ENCODE measurements at regions not wholly inside any gene's neighbourhood (a gene's known extent, or its start where the extent isn't known, plus 50 kb on each side); places are given as distances from the start of the nearest gene placed in this dataset.

GRCh38 chr2:42108852-42109251 lies 60.3 kb upstream of the EML4 start:
- in situ Hi-C loops (cut with MboI), result no loop called here
- DNase-seq, result no peak
- 93 to 94% methylated on average over 4 of the region's 4 CpGs for WGBS, 2 experiments (ENCODE audit: low coverage in 1 of 2, low lambda C conversion rate in 2 of 2, missing lambda C conversion rate in 2 of 2)

GRCh38 chr2:42109959-42110640 lies 59.1 kb upstream of the EML4 start:
- no peak overlapping the region for H3K4me2 ChIP-seq (ENCODE audit: unreplicated experiment)
- H3K9ac ChIP-seq, result no peak overlapping the region; the same call in 1 of the 2 replicates
- H4K20me1 ChIP-seq (ENCODE audit: insufficient read depth), result no peaks in the 10 kb centered on the region
- no peaks in the 10 kb centered on the region for H3K9me2 ChIP-seq (ENCODE audit: insufficient read depth)
- no peak overlapping the region for H3K27ac ChIP-seq
- no peak overlapping the region for H2AFZ ChIP-seq
- H3K4me3 ChIP-seq, result no peak overlapping the region
- H3K4me1 ChIP-seq (ENCODE audit: insufficient read depth), result peaks cover 5% of the 10 kb centered on the region; the same call in 1 of the 2 replicates
- H3F3A ChIP-seq (ENCODE audit: insufficient read depth), result no peaks in the 10 kb centered on the region
- TF ChIP-seq EZH2 (IDR thresholded peaks at IDR 0.05; ENCODE audit: insufficient read depth, poor library complexity, severe bottlenecking) (no peak), EZH2phosphoT487 (IDR thresholded peaks at IDR 0.05; ENCODE audit: insufficient read depth, low read depth) (no peak)
- no peaks in the 10 kb centered on the region for H3K27me3 ChIP-seq (replicated peaks; ENCODE audit: insufficient read depth)
- in situ Hi-C loops (cut with MboI), result no loop called here
- 92 to 96% methylated on average over 7 of the region's 7 CpGs for WGBS, 2 experiments (ENCODE audit: low coverage in 1 of 2, low lambda C conversion rate in 2 of 2, missing lambda C conversion rate in 2 of 2)
- no peaks in the 10 kb centered on the region for H3K9me3 ChIP-seq (ENCODE audit: low read depth)
- H3K36me3 ChIP-seq (ENCODE audit: low read depth), result no peaks in the 10 kb centered on the region
- no peak for DNase-seq
- no peaks in the 10 kb centered on the region for H3K79me2 ChIP-seq (ENCODE audit: insufficient read depth)

More at GRCh38 chr2:42108852-42109251, 60.3 kb upstream of the EML4 start:
- Histone ChIP-seq H3F3A (ENCODE audit: insufficient read depth) (no peaks in the 10 kb centered on the region), H2AFZ (no peak overlapping the region), H3K4me3 (no peak overlapping the region), H3K9ac (no peak overlapping the region), H3K27ac (no peak overlapping the region), H3K4me2 (ENCODE audit: unreplicated experiment) (no peak overlapping the region), H3K9me2 (ENCODE audit: insufficient read depth) (no peaks in the 10 kb centered on the region), H3K4me1 (ENCODE audit: insufficient read depth) (peaks cover 5% of the 10 kb centered on the region; the same call in 1 of the 2 replicates), H4K20me1 (ENCODE audit: insufficient read depth) (no peaks in the 10 kb centered on the region), H3K9me3 (ENCODE audit: low read depth) (no peaks in the 10 kb centered on the region), H3K79me2 (ENCODE audit: insufficient read depth) (no peaks in the 10 kb centered on the region), H3K27me3 (replicated peaks; ENCODE audit: insufficient read depth) (no peaks in the 10 kb centered on the region), H3K36me3 (ENCODE audit: low read depth) (no peaks in the 10 kb centered on the region)
- TF ChIP-seq EZH2phosphoT487 (IDR thresholded peaks at IDR 0.05; ENCODE audit: insufficient read depth, low read depth), result no peak
- no peak for TF ChIP-seq EZH2 (IDR thresholded peaks at IDR 0.05; ENCODE audit: insufficient read depth, poor library complexity, severe bottlenecking)

GRCh38 chr2:42110641-42111322 lies 58.4 kb upstream of the EML4 start:
- in situ Hi-C loops (cut with MboI), result no loop called here
- Histone ChIP-seq H3K4me3 (no peak overlapping the region), H3K4me1 (ENCODE audit: insufficient read depth) (peaks cover 5% of the 10 kb centered on the region; the same call in 1 of the 2 replicates), H3K9me3 (ENCODE audit: low read depth) (no peaks in the 10 kb centered on the region), H3K79me2 (ENCODE audit: insufficient read depth) (no peaks in the 10 kb centered on the region), H3K27ac (no peak overlapping the region), H3K9ac (no peak overlapping the region; the same call in 1 of the 2 replicates), H4K20me1 (ENCODE audit: insufficient read depth) (no peaks in the 10 kb centered on the region), H3K4me2 (ENCODE audit: unreplicated experiment) (no peak overlapping the region), H3K27me3 (replicated peaks; ENCODE audit: insufficient read depth) (no peaks in the 10 kb centered on the region), H2AFZ (no peak overlapping the region), H3K9me2 (ENCODE audit: insufficient read depth) (no peaks in the 10 kb centered on the region), H3F3A (ENCODE audit: insufficient read depth) (no peaks in the 10 kb centered on the region), H3K36me3 (ENCODE audit: low read depth) (no peaks in the 10 kb centered on the region)
- no peak for TF ChIP-seq EZH2 (IDR thresholded peaks at IDR 0.05; ENCODE audit: insufficient read depth, poor library complexity, severe bottlenecking)
- TF ChIP-seq EZH2phosphoT487 (IDR thresholded peaks at IDR 0.05; ENCODE audit: insufficient read depth, low read depth), result no peak
- DNase-seq, result peak; percentile 73
- 69% methylated on average over 12 of the region's 12 CpGs for WGBS, 2 experiments (ENCODE audit: low coverage in 1 of 2, low lambda C conversion rate in 2 of 2, missing lambda C conversion rate in 2 of 2)

- H3K36me3 ChIP-seq (ENCODE audit: low read depth), result no peaks in the 10 kb centered on the region
- WGBS, 2 experiments (ENCODE audit: low coverage in 1 of 2, low lambda C conversion rate in 2 of 2, missing lambda C conversion rate in 2 of 2), result 87 to 92% methylated on average over 3 of the region's 3 CpGs
These were observed 56.7 kb upstream of the EML4 start for GRCh38 chr2:42112418-42112817.

More at GRCh38 chr2:42112418-42112817, 56.7 kb upstream of the EML4 start:
- no peaks in the 10 kb centered on the region for H3K79me2 ChIP-seq (ENCODE audit: insufficient read depth)
- no peak overlapping the region for H3K27ac ChIP-seq
- H3K9ac ChIP-seq, result no peak overlapping the region
- DNase-seq, result no peak
- H3F3A ChIP-seq (ENCODE audit: insufficient read depth), result peaks cover 10% of the 10 kb centered on the region
- no peak overlapping the region for H3K4me2 ChIP-seq (ENCODE audit: unreplicated experiment)
- in situ Hi-C loops (cut with MboI), result no loop called here
- no peaks in the 10 kb centered on the region for H3K9me2 ChIP-seq (ENCODE audit: insufficient read depth)
- H4K20me1 ChIP-seq (ENCODE audit: insufficient read depth), result no peaks in the 10 kb centered on the region
- TF ChIP-seq EZH2 (IDR thresholded peaks at IDR 0.05; ENCODE audit: insufficient read depth, poor library complexity, severe bottlenecking), result no peak
- TF ChIP-seq EZH2phosphoT487 (IDR thresholded peaks at IDR 0.05; ENCODE audit: insufficient read depth, low read depth), result no peak
- H3K4me3 ChIP-seq, result no peak overlapping the region
- H3K4me1 ChIP-seq (ENCODE audit: insufficient read depth), result peaks cover 18% of the 10 kb centered on the region
- H2AFZ ChIP-seq, result no peak overlapping the region
- no peaks in the 10 kb centered on the region for H3K9me3 ChIP-seq (ENCODE audit: low read depth)
- no peaks in the 10 kb centered on the region for H3K27me3 ChIP-seq (replicated peaks; ENCODE audit: insufficient read depth)

Measured in GM23248 (cell line).